ENCODE measurements at regions not wholly inside any gene's neighbourhood (a gene's known extent, or its start where the extent isn't known, plus 50 kb on each side); places are given as distances from the start of the nearest gene placed in this dataset.

DNA sequence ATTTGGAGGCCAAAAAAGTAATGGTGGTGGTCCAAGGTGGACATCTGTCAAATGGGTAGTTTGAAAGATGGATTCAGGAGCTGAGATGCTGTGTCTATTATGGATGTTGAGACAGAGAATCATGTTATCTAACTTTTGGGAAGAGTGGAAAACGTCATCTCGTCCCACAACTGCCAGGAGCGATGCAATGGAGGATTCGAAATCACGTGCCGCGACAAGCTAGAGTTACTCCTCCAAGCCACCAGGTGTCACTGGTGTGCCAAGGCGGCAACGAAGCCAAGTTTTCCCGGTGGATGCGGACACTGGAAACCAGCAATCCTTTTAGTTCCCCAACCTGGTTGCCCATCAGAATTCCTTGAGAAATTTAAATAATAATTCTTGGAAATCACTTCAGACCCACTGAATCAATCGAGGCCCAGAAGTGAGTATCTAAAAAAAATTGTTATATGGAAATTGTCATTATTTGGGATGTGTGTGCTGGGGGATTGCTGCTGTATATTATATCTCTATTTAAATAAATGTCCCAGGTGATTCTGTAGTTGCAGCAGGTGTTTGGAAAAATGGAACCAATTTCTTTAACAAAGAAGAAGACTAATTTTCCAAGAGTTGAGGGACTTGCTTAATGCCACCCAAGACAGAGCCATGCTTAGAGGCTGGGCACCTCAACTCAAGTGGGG, 206.1 kb downstream of the HAPSTR1 start:
- TF ChIP-seq PRMT5 (CRISPR knock-in tag; IDR thresholded peaks at IDR 0.05) (no peak), ZNF143 (CRISPR knock-in tag; IDR thresholded peaks at IDR 0.05) (no peak), SRF (CRISPR knock-in tag; IDR thresholded peaks at IDR 0.05) (no peak), EP300 (IDR thresholded peaks at IDR 0.05; ENCODE audit: low read length) (no peak), MYC (IDR thresholded peaks at IDR 0.05; ENCODE audit: low read depth, low read length) (no peak), MYC (CRISPR knock-in tag; IDR thresholded peaks at IDR 0.05; ENCODE audit: borderline replicate concordance, low read depth) (no peak), NBN (IDR thresholded peaks at IDR 0.05; ENCODE audit: low read depth) (no peak), CTBP1 (IDR thresholded peaks at IDR 0.05; ENCODE audit: borderline replicate concordance) (no peak), RFX5 (IDR thresholded peaks at IDR 0.05; ENCODE audit: low read depth, low read length) (no peak), MAFK (IDR thresholded peaks at IDR 0.05; ENCODE audit: low read length) (no peak), TBL1XR1 (IDR thresholded peaks at IDR 0.05; ENCODE audit: low read length in 2 of 2) (no peak)
- TF ChIP-seq, protein P1, sequence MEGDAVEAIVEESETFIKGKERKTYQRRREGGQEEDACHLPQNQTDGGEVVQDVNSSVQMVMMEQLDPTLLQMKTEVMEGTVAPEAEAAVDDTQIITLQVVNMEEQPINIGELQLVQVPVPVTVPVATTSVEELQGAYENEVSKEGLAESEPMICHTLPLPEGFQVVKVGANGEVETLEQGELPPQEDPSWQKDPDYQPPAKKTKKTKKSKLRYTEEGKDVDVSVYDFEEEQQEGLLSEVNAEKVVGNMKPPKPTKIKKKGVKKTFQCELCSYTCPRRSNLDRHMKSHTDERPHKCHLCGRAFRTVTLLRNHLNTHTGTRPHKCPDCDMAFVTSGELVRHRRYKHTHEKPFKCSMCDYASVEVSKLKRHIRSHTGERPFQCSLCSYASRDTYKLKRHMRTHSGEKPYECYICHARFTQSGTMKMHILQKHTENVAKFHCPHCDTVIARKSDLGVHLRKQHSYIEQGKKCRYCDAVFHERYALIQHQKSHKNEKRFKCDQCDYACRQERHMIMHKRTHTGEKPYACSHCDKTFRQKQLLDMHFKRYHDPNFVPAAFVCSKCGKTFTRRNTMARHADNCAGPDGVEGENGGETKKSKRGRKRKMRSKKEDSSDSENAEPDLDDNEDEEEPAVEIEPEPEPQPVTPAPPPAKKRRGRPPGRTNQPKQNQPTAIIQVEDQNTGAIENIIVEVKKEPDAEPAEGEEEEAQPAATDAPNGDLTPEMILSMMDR (IDR thresholded peaks at IDR 0.05 in 2 of 3, conservative IDR thresholded peaks at IDR 0.05 in 1 of 3; ENCODE audit: insufficient read depth in 2 of 3, low read depth in 1 of 3, low read length in 3 of 3), result peak; percentile 76 to 82 (median 81)
- TF ChIP-seq, protein P2, sequence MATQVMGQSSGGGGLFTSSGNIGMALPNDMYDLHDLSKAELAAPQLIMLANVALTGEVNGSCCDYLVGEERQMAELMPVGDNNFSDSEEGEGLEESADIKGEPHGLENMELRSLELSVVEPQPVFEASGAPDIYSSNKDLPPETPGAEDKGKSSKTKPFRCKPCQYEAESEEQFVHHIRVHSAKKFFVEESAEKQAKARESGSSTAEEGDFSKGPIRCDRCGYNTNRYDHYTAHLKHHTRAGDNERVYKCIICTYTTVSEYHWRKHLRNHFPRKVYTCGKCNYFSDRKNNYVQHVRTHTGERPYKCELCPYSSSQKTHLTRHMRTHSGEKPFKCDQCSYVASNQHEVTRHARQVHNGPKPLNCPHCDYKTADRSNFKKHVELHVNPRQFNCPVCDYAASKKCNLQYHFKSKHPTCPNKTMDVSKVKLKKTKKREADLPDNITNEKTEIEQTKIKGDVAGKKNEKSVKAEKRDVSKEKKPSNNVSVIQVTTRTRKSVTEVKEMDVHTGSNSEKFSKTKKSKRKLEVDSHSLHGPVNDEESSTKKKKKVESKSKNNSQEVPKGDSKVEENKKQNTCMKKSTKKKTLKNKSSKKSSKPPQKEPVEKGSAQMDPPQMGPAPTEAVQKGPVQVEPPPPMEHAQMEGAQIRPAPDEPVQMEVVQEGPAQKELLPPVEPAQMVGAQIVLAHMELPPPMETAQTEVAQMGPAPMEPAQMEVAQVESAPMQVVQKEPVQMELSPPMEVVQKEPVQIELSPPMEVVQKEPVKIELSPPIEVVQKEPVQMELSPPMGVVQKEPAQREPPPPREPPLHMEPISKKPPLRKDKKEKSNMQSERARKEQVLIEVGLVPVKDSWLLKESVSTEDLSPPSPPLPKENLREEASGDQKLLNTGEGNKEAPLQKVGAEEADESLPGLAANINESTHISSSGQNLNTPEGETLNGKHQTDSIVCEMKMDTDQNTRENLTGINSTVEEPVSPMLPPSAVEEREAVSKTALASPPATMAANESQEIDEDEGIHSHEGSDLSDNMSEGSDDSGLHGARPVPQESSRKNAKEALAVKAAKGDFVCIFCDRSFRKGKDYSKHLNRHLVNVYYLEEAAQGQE (IDR thresholded peaks at IDR 0.05; ENCODE audit: borderline replicate concordance), result peak; percentile 77
- TF ChIP-seq, protein P2 (CRISPR knock-in tag; IDR thresholded peaks at IDR 0.05; ENCODE audit: low read depth), result no peak
- TF ChIP-seq, protein P3, sequence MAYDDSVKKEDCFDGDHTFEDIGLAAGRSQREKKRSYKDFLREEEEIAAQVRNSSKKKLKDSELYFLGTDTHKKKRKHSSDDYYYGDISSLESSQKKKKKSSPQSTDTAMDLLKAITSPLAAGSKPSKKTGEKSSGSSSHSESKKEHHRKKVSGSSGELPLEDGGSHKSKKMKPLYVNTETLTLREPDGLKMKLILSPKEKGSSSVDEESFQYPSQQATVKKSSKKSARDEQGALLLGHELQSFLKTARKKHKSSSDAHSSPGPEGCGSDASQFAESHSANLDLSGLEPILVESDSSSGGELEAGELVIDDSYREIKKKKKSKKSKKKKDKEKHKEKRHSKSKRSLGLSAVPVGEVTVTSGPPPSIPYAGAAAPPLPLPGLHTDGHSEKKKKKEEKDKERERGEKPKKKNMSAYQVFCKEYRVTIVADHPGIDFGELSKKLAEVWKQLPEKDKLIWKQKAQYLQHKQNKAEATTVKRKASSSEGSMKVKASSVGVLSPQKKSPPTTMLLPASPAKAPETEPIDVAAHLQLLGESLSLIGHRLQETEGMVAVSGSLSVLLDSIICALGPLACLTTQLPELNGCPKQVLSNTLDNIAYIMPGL (CRISPR knock-in tag; IDR thresholded peaks at IDR 0.05), result no peak
- TF ChIP-seq, protein P4, sequence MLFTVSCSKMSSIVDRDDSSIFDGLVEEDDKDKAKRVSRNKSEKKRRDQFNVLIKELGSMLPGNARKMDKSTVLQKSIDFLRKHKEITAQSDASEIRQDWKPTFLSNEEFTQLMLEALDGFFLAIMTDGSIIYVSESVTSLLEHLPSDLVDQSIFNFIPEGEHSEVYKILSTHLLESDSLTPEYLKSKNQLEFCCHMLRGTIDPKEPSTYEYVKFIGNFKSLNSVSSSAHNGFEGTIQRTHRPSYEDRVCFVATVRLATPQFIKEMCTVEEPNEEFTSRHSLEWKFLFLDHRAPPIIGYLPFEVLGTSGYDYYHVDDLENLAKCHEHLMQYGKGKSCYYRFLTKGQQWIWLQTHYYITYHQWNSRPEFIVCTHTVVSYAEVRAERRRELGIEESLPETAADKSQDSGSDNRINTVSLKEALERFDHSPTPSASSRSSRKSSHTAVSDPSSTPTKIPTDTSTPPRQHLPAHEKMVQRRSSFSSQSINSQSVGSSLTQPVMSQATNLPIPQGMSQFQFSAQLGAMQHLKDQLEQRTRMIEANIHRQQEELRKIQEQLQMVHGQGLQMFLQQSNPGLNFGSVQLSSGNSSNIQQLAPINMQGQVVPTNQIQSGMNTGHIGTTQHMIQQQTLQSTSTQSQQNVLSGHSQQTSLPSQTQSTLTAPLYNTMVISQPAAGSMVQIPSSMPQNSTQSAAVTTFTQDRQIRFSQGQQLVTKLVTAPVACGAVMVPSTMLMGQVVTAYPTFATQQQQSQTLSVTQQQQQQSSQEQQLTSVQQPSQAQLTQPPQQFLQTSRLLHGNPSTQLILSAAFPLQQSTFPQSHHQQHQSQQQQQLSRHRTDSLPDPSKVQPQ (CRISPR knock-in tag; IDR thresholded peaks at IDR 0.05; ENCODE audit: borderline replicate concordance), result no peak
